HEK293 (cell line): ENCODE measurements at regions not wholly inside any gene's neighbourhood (a gene's known extent, or its start where the extent isn't known, plus 50 kb on each side); places are given as distances from the start of the nearest gene placed in this dataset.
"Not testable (repeated sequence)": the region's sequence is repeated elsewhere in the genome, so short reads cannot be mapped to it uniquely, and the experiment has no call there.

ENCODE experiments used
- CTCF ChIA-PET: fragments of 350-600 bp; formaldehyde crosslinking; extraction: SDS; loops from one replicate; lab custom pipeline; 2021; ENCODE audit warnings: antibody characterized with exemption; lab: Yijun Ruan, JAX
- POLR2A ChIA-PET: fragments of 300-600 bp; formaldehyde crosslinking; extraction: SDS; loops from one replicate; lab custom pipeline; 2020; ENCODE audit warnings: antibody characterized with exemption, inconsistent platforms; lab: Yijun Ruan, JAX
- H3K27ac ChIP-seq: fragments of 200-500 bp; sonication (Bioruptor generic); 2 replicates; pipeline ENCODE4 v1.5.1; 2014; ENCODE audit warnings: low read depth, low read length, control low read depth, inconsistent platforms; ENCODE audit errors: extremely low read depth
- H3K36me3 ChIP-seq, 2 experiments: fragments of 200-500 bp in 1 of 2; sonication (Bioruptor generic) in 1 of 2; 1 replicate in 1 of 2; 2 replicates in 1 of 2; pipeline ENCODE4 v1.5.1; 2014 to 2017; ENCODE audit warnings: inconsistent platforms in 2 of 2, low read length in 2 of 2; ENCODE audit not compliant: control insufficient read depth in 2 of 2, insufficient read depth in 1 of 2
- H3K4me1 ChIP-seq: fragments of 200-500 bp; sonication (Bioruptor generic); 2 replicates; pipeline ENCODE4 v1.5.1; 2014; ENCODE audit warnings: mild to moderate bottlenecking, low read length, inconsistent platforms; ENCODE audit not compliant: control insufficient read depth, insufficient read depth
- H3K4me3 ChIP-seq: 2 replicates; pipeline ENCODE4 v1.5.1; 2011; ENCODE audit warnings: low read depth, mild to moderate bottlenecking, control low read depth, low read length, moderate library complexity
- H3K9me3 ChIP-seq: fragments of 200-500 bp; sonication (Bioruptor generic); 2 replicates; pipeline ENCODE4 v1.5.1; 2014; ENCODE audit warnings: low read depth, low read length, inconsistent platforms; ENCODE audit not compliant: control insufficient read depth, insufficient read depth
- AEBP2 ChIP-seq: fragments of 450-650 bp; formaldehyde crosslinking; IDR thresholded peaks from 2 replicates; pipeline ENCODE4 v1.5.1; 2016; ENCODE audit warnings: missing biosample characterization, missing genetic modification characterization, borderline replicate concordance
- KLF10 ChIP-seq: fragments of 450-650 bp; IDR thresholded peaks from 2 replicates; pipeline ENCODE4 v1.5.1; 2018; ENCODE audit warnings: missing biosample characterization, mild to moderate bottlenecking, missing genetic modification characterization
- TRIM28 ChIP-seq: IDR thresholded peaks from 2 replicates; pipeline ENCODE4 v1.6.1; 2011; ENCODE audit warnings: low read length, control low read depth, borderline replicate concordance
- ZNF19 ChIP-seq: fragments of 450-650 bp; formaldehyde crosslinking; IDR thresholded peaks from 2 replicates; pipeline ENCODE4; 2016; ENCODE audit warnings: missing biosample characterization, missing genetic modification characterization, low read depth
- ZNF621 ChIP-seq: fragments of 450-650 bp; formaldehyde crosslinking; IDR thresholded peaks from 2 replicates; pipeline ENCODE4 v1.5.1; 2017; ENCODE audit warnings: missing biosample characterization, missing genetic modification characterization
- ZSCAN16 ChIP-seq: fragments of 450-650 bp; formaldehyde crosslinking; IDR thresholded peaks from 2 replicates; pipeline ENCODE4 v1.5.1; 2016; ENCODE audit warnings: missing biosample characterization, missing genetic modification characterization
- TF ChIP-seq, protein P1 (sequence below): IDR thresholded peaks from 2 replicates; pipeline ENCODE4 v1.6.1; 2011; ENCODE audit warnings: mild to moderate bottlenecking, low read depth, low read length, borderline replicate concordance
- TF ChIP-seq, protein P2 (sequence below): fragments of 450-650 bp; formaldehyde crosslinking; IDR thresholded peaks from 2 replicates; pipeline ENCODE4 v1.5.1; 2016; ENCODE audit warnings: missing biosample characterization, missing genetic modification characterization

GRCh38 chr1:100661176-100661575 lies 58.4 kb upstream of the VCAM1 start (continued):
- TF ChIP-seq, protein P1, sequence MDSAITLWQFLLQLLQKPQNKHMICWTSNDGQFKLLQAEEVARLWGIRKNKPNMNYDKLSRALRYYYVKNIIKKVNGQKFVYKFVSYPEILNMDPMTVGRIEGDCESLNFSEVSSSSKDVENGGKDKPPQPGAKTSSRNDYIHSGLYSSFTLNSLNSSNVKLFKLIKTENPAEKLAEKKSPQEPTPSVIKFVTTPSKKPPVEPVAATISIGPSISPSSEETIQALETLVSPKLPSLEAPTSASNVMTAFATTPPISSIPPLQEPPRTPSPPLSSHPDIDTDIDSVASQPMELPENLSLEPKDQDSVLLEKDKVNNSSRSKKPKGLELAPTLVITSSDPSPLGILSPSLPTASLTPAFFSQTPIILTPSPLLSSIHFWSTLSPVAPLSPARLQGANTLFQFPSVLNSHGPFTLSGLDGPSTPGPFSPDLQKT, result no peak
- no peak for TF ChIP-seq KLF10 (tag by site-specific recombination)
- TF ChIP-seq TRIM28, result no peak
- TF ChIP-seq ZNF19, result no peak
- TF ChIP-seq ZSCAN16, result no peak
- TF ChIP-seq ZNF621 (tag by site-specific recombination), result no peak
- TF ChIP-seq AEBP2, result no peak
- TF ChIP-seq, protein P2, sequence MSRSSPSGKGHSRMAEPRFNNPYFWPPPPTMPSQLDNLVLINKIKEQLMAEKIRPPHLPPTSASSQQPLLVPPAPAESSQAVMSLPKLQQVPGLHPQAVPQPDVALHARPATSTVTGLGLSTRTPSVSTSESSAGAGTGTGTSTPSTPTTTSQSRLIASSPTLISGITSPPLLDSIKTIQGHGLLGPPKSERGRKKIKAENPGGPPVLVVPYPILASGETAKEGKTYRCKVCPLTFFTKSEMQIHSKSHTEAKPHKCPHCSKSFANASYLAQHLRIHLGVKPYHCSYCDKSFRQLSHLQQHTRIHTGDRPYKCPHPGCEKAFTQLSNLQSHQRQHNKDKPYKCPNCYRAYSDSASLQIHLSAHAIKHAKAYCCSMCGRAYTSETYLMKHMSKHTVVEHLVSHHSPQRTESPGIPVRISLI (tag by site-specific recombination), result no peak

DNA sequence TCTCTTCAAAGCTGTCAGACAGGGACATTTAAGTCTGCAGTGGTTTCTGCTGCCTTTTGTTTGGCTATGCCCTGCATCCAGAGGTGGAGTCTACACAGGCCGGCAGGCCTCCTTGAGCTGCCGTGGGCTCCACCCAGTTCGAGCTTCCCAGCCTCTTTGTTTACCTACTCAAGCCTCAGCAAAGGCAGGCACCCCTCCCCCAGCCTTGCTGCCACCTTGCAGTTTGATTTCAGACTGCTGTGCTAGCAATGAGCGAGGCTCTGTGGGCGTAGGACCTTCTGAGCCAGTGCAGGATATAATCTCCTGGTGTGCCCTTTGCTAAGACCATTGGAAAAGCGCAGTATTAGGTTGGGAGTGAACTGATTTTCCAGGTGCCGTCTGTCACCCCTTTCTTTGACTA lies 51.0 kb upstream of the VCAM1 start:
- CTCF ChIA-PET, result interaction anchor here (0.6 kb wide), 1 partner anchor 622 kb away, joined by 5 read pairs; no protein-coding TSS in a partner anchor
- POLR2A ChIA-PET, H3K4me3 ChIP-seq, H3K4me1 ChIP-seq, H3K9me3 ChIP-seq, H3K27ac ChIP-seq, H3K36me3 ChIP-seq: not testable (repeated sequence)
